HG02885 (cell line): ENCODE measurements at regions not wholly inside any gene's neighbourhood (a gene's known extent, or its start where the extent isn't known, plus 50 kb on each side); places are given as distances from the start of the nearest gene placed in this dataset.

Source experiments
- ATAC-seq: cut with Tn5 transposase; IDR thresholded peaks from one replicate; pipeline ENCODE4 v1.9.1; 2021; ENCODE audit warnings: mild to moderate bottlenecking; ENCODE audit not compliant: unreplicated experiment, poor library complexity

DNA sequence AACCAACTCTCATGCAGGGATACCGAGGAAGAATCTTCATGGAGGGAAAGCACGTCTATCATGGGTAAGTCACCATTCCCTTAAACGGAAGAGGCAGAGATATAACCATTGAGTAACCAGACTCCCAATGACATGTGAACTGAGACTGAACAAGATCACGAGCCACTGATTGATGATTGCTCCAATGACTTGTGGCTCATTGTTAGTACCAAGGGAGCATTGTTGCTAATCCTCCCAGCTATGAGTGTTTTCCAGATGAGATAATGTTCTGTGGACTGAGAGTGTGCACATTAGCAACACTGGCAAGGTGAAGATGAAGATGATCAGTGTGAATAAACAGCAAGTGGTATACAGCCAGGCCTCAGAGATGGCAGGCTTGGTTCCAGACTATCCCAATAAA, 219.2 kb upstream of the MAP3K1 start:
- ATAC-seq: no peak

DNA sequence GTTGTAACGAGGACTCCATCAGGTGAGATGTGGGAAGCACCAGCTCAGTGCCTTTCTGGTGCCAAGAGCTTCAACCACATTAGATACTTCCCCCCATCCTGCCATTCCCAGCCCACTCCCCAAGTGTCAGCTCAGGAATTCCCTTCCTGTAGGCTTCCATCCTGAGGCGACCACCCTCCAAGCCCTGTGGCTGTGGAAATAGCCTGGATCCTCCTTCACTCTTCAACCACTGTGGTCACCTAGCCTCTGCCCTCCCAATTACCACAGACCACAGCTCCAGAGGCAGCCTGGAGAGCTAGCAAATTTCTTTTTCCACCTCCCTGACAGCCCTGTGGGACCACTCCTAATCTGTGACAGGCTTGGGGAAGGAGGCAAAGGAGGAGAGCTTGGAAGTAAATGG, 219.8 kb upstream of the MAP3K1 start:
- ATAC-seq: no peak

DNA sequence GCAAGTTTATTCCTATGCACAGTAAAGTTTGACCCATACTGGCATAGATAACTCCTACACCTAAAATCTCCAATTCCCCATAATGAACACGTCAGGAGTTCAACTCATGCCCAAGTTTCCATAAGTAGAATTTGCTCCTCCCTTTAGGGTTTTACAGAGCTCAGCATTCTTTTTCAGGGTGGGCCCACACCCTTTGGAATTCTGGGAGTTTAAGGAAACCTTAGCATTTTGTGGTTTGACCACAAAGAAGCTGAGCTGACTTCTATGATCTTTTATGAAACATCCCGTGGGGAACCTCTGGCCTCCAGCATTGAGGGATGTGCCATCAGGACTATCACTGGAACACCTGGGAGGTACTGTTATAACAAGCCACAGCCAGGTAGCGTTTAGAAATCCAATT, 220.6 kb upstream of the MAP3K1 start:
- no peak for ATAC-seq

DNA sequence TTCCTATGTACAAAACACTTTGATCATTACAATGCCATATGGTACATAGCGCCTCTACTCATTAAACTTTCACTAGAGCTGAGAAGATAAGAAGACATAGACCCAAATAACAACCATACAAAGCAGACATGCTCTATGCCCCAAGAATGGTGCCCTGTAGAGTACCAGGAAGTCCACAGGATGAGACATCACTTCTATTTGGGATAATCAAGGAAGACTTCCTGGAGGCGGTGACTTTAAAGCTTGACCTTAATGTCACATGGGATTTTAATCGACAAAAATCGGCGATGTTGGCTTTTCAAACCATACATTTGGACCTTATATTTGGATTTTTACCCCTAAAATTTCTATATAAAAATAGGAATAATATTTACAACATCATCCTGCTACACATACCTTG, 224.3 kb upstream of the MAP3K1 start:
- no peak for ATAC-seq

DNA sequence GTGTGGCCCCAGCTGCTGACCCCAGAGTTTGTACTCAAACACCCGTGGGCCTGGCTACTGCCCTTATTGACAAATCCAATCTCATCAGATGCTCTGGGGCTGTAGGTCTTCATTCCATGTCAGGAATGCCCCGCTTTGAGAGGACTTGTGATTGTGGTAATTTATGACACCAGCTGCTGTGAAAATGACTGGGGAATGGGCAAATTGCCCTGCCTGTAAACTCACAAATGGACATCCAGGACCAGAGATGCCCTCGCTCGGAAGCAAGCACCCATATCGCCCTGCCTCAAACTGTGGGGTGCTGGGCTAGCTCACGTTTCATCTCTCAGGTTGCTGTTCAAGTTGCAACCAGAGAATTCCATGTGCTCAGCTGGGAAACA, 225.9 kb upstream of the MAP3K1 start:
- no peak for ATAC-seq

DNA sequence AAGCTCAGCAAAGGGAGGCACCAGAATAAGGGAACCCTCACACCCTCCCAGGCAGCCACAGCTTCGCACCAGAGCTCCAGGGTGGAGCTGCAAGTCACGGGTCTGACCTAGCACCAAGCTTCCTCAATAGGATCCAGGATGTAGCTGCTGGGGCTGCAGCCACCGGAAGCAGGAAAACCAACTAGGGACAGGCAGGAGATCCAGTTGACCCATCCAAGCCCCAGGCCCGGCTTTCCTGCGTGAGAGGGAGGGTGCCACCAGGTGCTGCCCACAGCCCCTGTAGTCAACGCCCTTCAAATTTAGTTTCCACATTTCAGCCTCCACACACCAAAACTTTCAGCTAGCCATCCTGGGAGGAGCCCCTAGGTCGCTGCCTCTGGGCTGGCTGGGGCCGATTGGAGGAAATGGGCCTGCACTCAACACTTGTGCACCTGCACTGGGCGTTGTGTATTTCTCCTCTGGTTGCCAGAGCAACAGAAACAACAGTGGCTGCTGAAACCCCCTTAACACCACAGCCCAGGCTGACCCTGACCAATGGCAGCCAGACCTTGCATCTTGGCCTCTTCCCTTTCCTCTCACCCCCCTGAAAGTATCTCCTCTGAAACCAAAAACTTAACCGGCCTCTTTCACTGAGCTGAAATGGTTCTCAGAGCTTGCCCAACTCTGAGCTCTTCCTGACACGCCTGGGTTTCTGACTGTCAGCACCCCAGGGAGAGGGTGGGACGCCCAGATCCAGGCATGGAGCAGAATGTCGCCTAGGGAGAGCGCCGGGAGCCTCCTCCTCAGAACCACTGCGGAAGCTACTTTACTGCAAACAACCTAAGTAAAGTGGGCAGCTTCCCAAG, 226.5 kb upstream of the MAP3K1 start:
- peak; percentile 99 for ATAC-seq

DNA sequence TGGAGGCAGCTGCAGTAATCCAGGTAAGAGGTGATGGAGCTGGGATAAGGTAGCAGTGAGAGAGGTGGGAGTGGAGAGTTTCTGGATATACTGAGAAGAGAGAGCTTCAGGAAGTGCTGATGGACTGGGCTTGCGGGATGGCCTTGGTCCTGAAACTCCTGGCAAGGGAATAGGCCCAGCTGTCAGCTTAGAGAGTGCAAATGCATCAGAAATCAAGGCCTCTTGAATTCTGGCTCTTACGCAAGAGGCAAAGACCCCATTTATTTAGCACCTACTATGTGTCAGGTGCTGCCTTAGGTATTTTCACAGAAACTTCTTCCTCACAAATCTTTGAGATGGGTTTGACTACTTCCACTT, 227.2 kb upstream of the MAP3K1 start:
- ATAC-seq: no peak

DNA sequence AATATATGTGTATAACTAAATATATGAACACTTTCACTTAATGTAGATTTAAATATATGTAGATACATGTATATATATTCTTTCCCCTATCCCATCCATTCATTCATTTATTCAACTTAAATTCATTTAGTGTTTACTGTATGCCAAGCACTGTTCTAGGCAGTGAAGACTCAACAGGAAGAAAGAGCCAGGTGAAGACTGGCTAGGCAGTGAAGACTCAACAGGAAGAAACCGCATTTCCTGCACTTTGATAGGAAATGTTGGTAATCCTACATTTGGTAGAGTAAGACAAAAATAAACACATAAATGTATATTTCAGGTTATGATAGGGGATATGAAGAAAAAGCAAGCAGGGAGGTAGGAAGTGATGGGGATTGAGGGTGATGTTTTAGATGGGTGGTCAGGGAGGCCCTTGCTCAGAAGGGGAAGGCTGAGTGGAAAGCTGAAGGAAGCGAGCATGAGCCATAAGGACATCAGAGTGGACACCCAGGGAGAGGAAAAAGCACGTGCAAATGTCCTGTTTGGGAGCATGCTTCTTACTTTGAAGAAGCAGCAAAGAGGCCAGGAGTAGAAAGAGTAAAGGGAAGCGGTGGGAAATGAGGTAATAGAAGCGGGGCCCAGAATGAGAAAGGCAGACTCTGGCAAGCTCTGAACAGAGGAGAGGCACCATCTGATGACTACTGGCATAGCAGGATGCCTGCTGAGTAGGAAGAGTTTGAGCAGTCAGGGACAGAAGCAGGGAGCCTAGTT, 227.8 kb upstream of the MAP3K1 start:
- no peak for ATAC-seq

DNA sequence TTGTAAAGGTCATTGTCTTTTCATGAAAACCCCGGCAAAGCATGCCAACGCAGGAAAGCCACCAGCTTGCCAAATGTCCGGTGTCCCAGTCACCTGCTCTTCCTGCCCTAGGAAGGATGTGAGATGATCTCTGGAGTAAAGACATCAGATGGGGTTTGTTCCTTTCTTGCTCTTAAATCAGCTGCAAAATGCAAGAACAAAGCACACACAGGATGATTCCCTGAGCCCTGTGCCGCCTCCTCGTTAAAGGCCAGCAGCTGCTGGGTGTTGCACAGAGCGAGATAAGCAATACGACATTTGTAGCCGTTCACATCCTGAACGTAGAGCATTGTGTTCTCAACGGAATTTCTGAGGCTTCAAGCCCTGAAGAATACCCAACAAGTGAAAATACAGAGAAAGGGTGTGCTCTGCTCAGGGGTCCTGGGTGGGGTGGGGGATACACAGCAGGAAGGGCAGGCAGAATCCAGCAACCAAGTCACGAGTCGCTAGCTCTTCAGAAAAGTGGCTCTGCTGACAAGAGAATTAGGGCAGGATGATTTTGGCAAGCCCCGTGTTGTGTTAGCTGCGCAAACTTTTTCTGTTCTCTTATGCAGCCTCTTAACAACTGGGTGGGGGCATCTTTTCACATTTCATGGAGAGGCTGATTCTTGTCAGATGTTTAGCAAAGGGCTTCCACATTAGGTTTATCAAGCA, 229.2 kb upstream of the MAP3K1 start:
- no peak for ATAC-seq

DNA sequence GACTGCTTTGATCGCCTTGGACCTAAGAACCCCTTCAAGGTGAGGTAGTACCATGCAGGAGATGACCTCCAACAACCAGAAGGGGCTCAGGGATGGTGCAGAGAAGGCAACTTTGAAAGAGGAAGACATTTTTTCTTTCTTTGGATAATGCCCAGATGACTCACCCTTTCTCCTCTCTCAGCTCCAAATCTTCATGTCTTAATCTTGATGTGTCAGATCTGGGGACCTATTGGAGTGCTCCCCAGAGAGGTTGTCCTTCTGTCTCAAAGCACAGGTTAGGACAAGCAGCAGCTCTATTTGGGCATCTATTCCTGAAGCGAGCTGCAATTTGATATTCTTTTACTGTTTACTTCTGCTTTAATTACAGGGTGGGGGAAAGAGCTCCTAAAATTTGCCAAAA, 229.9 kb upstream of the MAP3K1 start:
- ATAC-seq: no peak

DNA sequence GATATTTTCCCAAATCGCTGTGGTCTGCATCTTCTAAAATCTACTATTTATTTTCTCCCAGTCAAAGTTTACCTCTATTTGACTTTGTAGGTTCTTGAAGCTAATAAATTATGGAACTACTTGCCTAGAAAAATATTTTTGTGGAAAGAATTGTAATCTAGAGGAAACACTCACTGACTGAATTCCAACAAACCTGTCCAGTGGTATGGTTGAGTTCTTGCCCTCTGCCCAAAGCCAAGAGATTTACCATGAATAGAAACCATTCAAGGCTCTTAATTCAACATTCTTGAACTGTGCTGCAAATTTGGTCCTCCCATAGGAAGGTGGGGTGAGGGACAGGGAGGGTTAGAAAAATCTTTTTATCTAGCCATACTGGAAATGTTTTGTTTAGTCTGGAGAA, 233.9 kb upstream of the MAP3K1 start:
- no peak for ATAC-seq

DNA sequence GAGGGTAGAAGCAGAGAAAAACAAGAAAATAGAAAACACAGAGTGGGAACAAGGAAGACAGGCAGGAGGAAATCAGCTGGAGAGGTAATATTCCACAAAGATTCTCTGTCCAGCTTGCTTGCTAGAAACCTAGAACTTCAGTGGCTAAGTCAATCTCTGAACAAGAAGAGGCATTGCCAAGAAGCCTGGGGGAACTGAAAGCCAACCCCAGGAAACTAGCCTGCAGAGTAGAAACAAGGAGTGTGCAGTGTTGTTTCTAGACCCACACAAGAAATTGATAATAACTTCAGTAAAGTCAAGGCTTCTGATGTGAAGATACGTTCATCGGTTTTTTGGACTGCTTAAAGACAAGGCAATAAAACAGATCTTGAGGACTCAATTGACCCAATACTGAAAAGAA, 234.5 kb upstream of the MAP3K1 start:
- no peak for ATAC-seq

DNA sequence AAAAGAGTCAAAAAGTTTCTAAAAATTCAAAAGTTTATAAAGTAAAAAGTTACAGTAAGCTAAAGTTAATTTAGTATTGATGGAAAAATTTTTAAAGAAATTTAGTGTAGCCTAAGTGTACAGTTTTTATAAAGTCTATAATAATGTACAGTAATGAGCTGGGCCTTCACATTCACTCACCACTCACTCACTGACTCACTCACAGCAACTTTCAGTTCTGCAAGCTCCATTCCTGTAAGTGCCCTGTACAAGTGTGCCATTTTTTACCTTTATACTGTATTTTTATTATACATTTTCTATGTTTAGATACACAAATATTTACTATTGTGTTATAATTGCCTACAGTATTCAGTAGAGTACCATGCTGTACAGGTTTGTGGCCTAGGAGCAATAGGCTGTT, 239.5 kb upstream of the MAP3K1 start:
- no peak for ATAC-seq

DNA sequence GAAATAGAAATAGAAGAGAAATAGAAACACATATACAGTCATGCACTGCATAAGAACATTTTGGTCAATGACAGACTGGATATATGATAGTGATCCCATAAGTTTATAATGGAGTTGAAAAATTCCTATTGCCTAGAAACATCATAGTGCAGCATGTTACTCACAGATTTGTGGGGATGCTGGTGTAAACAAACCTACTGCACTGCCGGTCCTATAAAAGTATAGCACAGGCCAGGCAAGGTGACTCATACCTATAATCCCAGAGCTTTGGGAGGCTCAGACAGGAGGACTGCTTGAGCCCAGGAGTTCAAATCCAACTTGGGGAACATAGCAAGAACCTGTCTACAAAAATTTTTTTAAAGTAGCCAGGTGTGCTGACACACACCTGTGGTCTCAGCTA, 240.6 kb upstream of the MAP3K1 start:
- no peak for ATAC-seq

DNA sequence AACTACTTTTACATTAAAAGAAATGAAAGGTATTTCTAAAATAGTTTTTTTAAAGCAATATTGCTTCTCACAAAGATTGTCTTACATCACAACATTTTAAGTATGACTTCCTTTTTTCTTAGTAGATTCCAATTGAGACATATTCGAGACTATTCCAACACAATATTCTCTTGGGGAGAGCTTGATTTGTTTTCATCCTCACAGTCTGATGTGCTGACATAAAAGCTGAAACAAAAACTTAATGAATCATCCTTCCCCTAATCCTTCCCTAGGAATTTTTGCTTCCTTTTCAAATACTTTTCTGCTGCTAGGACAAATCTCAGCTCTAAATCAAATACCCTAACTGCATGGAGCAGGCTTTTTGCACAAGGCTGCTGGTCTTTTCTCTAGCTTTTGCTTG, 245.8 kb upstream of the MAP3K1 start:
- ATAC-seq: no peak

DNA sequence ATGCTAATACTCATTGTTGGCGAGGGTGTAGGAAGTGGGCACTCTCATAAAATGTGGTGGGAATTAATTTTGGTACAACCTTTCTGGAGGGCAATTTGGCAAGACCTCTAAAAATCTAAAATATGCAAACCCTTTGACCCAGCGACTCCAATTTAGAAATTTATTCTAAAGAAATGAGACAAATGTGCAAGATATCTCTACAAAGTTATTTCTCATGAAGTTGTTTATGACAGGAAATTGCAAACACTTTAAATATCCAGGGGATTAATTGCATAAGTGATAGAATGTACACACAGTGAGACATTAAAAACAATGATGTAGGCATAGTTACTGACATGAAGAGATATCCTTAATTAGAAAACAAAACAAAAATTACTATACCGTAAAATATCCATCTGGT, 246.3 kb upstream of the MAP3K1 start:
- ATAC-seq: no peak

DNA sequence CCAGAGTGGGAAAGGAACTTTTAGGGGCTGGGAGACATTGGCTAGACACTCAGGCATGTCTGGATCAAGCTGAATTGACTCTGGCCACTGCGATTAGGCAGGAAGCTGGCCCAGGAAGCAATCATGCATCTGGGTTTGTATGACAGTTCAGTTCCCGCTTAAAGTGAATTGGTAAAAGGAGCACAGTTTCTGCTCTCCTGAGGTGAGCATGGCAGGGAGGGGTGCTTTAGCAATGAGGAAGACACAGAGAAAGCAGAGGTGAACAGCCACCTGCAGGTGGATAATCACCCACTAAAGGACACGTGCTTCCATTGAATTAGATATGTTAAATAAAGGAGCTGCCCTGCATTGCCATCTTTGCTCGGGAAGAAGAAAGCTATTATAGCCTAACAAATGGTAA, 248.1 kb upstream of the MAP3K1 start:
- ATAC-seq: no peak

DNA sequence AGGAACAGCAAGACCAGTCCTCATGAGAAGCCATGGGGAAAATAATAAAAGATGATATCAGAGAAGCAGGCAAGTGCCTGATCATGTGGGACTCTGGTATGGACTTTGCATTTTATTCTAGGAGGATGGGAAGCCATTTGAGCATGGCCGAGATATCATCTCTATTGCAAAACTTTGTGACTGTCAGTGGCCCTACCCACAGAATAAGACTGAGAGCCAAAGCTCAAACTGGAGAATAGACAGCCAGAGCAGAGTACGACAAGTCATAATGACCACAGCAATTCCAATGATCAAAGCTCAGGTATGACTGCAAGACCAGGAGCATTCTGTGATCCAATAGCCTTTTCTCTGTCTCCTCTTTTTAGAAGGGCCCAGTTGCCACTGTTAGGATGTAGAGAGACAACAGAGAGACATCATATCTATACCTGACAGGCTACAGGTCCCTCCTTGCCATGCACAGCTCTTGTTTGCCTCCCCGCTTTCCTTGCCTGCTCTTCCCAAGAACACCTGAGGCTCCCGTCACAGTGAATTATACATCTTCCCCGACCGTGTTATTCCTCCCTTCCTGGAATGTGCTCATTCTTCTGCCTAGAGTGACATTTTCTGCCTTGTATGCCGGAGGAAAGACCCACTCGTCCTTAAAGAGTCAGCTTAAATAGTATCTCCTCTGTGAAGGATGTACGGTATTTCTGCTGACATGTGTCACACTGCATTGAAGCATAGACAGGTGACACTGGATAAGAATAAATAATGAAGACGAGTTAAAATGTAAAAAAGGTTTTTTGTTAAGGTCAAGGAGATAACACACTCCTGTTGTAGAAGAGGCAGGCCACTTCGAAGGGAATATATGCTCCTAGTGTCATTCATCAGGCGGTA, 248.7 kb upstream of the MAP3K1 start:
- ATAC-seq: no peak

DNA sequence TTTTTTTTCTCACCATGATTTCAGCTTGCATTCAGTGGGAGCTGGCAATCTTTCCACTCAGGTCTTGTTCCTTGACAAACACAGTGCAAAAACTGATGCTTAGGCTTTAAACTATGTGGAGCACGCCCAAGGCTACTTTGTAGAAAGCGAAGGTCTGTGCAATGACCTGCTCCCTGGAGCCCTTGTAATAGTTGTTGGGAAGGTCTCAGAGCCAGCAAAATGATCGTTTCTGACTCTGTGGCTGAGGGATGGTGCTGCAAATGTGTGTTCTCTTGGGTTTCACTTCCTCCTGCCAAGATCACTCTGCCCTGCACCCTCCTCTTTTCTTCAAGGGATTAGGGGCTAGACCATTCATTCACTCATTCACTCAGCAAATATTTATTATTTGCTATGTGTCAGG, 249.7 kb upstream of the MAP3K1 start:
- peak; percentile 91 for ATAC-seq

DNA sequence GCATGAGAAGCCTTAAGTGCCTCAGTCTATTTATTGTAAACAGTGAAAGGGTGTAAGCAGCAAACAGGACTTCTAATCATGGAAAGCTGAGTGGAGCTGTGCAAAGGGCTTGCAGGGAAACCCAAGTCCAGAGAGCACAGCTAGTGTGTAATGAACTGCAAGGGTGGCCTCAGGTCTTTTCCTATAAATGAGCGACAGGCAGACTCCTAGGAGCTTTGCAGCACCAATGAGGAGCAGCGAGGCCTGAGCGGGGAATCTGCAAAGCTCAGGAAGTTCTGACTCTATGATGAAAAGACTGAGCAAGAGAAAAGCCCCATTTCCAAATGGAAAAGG, 250.1 kb upstream of the MAP3K1 start:
- no peak for ATAC-seq
